Right lobe of liver (tissue), 6 donors: ENCODE measurements at regions not wholly inside any gene's neighbourhood (a gene's known extent, or its start where the extent isn't known, plus 50 kb on each side); places are given as distances from the start of the nearest gene placed in this dataset.

Experiments
- ATAC-seq, 4 donors: fragments of 200-7000 bp; cut with Tn5 transposase; one replicate each; pipeline ENCODE4 v1.9.1; 2020; ENCODE audit warnings: mild to moderate bottlenecking in 4 of 4, moderate library complexity in 4 of 4
- DNase-seq, 3 donors: peaks; one replicate each; pipeline ENCODE4 v3.0.0-alpha.2; 2020
- H3K27ac ChIP-seq, 3 donors: fragments of 200-600 bp; one replicate each; pipeline ENCODE4 v1.8.0; 2022
- H3K27me3 ChIP-seq, 2 donors: fragments of 200-600 bp; one replicate each; pipeline ENCODE4 v1.8.0; 2022
- H3K36me3 ChIP-seq, 4 donors: fragments of 200-600 bp; sonication (generic) in 1 of 4; one replicate each; pipeline versions ENCODE4 v1.5.1 to v1.8.0; 2017 to 2022; ENCODE audit warnings: control low read depth in 1 of 4
- H3K4me1 ChIP-seq, 4 donors: fragments of 200-600 bp; sonication (generic) in 1 of 4; one replicate each; pipeline versions ENCODE4 v1.5.1 to v1.8.0; 2017 to 2022; ENCODE audit warnings: control low read depth in 1 of 4
- H3K4me3 ChIP-seq, 3 donors: fragments of 200-600 bp; one replicate each; pipeline ENCODE4 v1.8.0; 2022
- H3K9me3 ChIP-seq, 4 donors: fragments of 200-600 bp; sonication (generic) in 1 of 4; one replicate each; pipeline versions ENCODE4 v1.5.1 to v1.8.0; 2017 to 2022; ENCODE audit warnings: control low read depth in 1 of 4
- CTCF ChIP-seq, 4 donors: fragments of 200-600 bp in 3 of 4; fragments of 450-650 bp in 1 of 4; IDR thresholded peaks; one replicate each; pipeline versions ENCODE4 v1.5.1 to v1.8.0; 2016 to 2022; ENCODE audit warnings: antibody characterized with exemption in 4 of 4, mild to moderate bottlenecking in 2 of 4
- POLR2A ChIP-seq: fragments of 450-650 bp; IDR thresholded peaks from one replicate; pipeline ENCODE4 v1.6.1; 2017; ENCODE audit warnings: antibody characterized with exemption, mild to moderate bottlenecking
- WGBS: methylation state at CpG from one replicate; pipeline ENCODE4 v1.1.6; 2018; ENCODE audit warnings: low coverage, low lambda C conversion rate; ENCODE audit not compliant: insufficient coverage; ENCODE audit errors: missing lambda C conversion rate; 5-methylcytosine and 5-hydroxymethylcytosine counted together
- intact Hi-C, 2 donors: fragments of 100-400 bp; cut with DNase I; formaldehyde crosslinking; loops; one replicate each; pipeline versions ENCODE4 v1.11.2 to v1.14.1; 2022
- donor health status: DM: no; HTN: yes; CAD: no.
- donor health status: DM: no; HTN: no; CAD: no.
- donor health status: DM: no; HTN: no; CAD: no.
- donor health status: DM: no; HTN: yes; CAD: no.
- donor health status: DM: no; HTN: yes; CAD: no.

- TF ChIP-seq CTCF (IDR thresholded peaks at IDR 0.05) (no peak), POLR2A (no peak)
- Histone ChIP-seq H3K27me3 (no peaks in the 10 kb centered on the region), H3K4me1 (peaks cover 0 to 4% (median 0%) of the 10 kb centered on the region in 4 donors), H3K36me3 (no peaks in the 10 kb centered on the region), H3K4me3 (no peak overlapping the region), H3K27ac (no peak overlapping the region), H3K9me3 (no peaks in the 10 kb centered on the region)
- no peak for ATAC-seq
- DNase-seq: no peak
- 90% methylated on average over 7 of the region's 7 CpGs for WGBS
- intact Hi-C loops: no loop called here
Observed at GRCh38 chr6:6816716-6817115, 228.2 kb downstream of the LY86 start.

GRCh38 chr6:6818078-6818639, 229.6 kb downstream of the LY86 start:
- 71% methylated on average over 8 of the region's 10 CpGs for WGBS
- ATAC-seq: no peak
- Histone ChIP-seq H3K36me3 (no peaks in the 10 kb centered on the region), H3K27ac (no peak overlapping the region), H3K4me3 (no peak overlapping the region), H3K27me3 (no peaks in the 10 kb centered on the region), H3K4me1 (peaks cover 0 to 3% (median 0%) of the 10 kb centered on the region in 4 donors), H3K9me3 (no peaks in the 10 kb centered on the region)
- TF ChIP-seq CTCF (IDR thresholded peaks at IDR 0.05) (no peak), POLR2A (no peak)
- DNase-seq: no peak
- intact Hi-C loops: no loop called here

GRCh38 chr6:6820641-6821238, 232.2 kb downstream of the LY86 start:
- Histone ChIP-seq H3K9me3 (no peaks in the 10 kb centered on the region), H3K27me3 (no peaks in the 10 kb centered on the region), H3K4me1 (peaks cover 0 to 9% (median 3%) of the 10 kb centered on the region in 4 donors), H3K36me3 (no peaks in the 10 kb centered on the region), H3K4me3 (no peak overlapping the region), H3K27ac (no peak overlapping the region)
- no peak for TF ChIP-seq CTCF (IDR thresholded peaks at IDR 0.05)
- TF ChIP-seq POLR2A: no peak
- intact Hi-C loops: no loop called here
- WGBS: 90% methylated on average over 3 of the region's 10 CpGs
- ATAC-seq (peak in 2 of 4 donors; percentile 14 to 39), DNase-seq (peak in 1 of 3 donors; percentile 35)

- Histone ChIP-seq H3K36me3 (no peaks in the 10 kb centered on the region), H3K4me1 (peaks cover 0 to 14% (median 3%) of the 10 kb centered on the region in 4 donors), H3K9me3 (no peaks in the 10 kb centered on the region), H3K27me3 (no peaks in the 10 kb centered on the region), H3K4me3 (no peak overlapping the region), H3K27ac (no peak overlapping the region)
- 68% methylated on average over 3 of the region's 3 CpGs for WGBS
- DNase-seq: no peak
- intact Hi-C loops: no loop called here
- no peak for TF ChIP-seq CTCF (IDR thresholded peaks at IDR 0.05)
- TF ChIP-seq POLR2A: no peak
- no peak for ATAC-seq
Observed at GRCh38 chr6:6821639-6822261, 233.2 kb downstream of the LY86 start.
